Renal cortical epithelial cell (primary cell): ENCODE measurements at regions not wholly inside any gene's neighbourhood (a gene's known extent, or its start where the extent isn't known, plus 50 kb on each side); places are given as distances from the start of the nearest gene placed in this dataset.

Experiments used
- DNase-seq: peaks from one replicate; pipeline ENCODE4 v3.0.0-alpha.2; 2011; ENCODE audit warnings: low read depth

DNA sequence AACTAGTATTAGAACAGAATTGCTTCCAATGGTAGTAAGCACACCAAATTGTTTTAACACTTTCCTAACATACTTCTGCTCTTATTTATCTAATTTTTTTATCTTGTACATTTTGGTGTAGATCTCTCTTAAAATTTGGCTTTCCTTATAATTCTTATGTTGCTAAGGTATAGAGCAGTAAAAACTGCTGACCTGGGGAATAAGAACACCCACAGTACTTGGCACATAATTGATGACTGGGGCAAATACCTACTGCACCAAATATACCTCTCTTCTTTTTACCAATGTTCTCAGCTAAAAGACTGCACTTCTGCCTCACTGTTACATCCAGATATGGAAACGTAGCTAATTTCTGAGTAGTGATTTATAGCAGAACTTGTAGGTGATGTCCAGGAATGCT lies 642.2 kb downstream of the LIG4 start:
- DNase-seq = no peak

DNA sequence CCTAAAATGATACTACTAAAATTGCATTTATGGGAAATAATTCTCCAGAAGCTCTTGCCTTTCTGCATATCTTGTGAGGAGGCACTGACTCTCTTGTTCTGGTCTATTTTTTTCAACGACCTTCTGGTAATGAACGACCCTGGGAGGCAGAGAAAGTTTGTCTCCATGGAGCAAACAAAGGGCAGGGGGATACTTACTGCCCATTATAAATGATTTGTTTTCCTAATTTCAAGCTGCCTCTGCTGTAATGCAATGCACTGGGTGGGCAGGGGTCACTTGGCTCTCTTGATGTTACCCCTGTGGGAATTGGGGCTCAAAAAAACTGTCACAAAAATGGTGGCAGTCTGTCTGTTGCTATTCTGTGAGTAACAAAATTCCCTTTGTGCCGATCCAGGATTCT lies 643.2 kb downstream of the LIG4 start:
- DNase-seq = no peak

DNA sequence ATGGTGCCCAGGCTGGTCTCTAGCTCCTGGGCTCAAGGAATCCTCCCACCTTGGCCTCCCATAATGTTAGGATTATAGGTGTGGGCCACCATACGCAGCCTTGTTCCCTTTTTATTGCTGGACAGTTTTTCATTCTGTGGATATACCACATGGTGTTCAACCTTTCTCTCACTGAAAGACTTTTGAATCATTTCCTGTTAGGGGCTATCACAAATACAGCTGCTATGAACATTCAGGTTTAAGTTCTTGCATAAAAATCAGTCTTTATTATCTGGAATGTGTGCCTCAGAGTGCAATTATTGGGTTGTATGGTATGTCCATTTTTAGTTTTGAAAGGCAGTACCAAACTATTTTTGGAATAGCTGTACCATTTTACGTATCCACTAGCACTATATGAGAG lies 647.2 kb downstream of the LIG4 start:
- DNase-seq = no peak

DNA sequence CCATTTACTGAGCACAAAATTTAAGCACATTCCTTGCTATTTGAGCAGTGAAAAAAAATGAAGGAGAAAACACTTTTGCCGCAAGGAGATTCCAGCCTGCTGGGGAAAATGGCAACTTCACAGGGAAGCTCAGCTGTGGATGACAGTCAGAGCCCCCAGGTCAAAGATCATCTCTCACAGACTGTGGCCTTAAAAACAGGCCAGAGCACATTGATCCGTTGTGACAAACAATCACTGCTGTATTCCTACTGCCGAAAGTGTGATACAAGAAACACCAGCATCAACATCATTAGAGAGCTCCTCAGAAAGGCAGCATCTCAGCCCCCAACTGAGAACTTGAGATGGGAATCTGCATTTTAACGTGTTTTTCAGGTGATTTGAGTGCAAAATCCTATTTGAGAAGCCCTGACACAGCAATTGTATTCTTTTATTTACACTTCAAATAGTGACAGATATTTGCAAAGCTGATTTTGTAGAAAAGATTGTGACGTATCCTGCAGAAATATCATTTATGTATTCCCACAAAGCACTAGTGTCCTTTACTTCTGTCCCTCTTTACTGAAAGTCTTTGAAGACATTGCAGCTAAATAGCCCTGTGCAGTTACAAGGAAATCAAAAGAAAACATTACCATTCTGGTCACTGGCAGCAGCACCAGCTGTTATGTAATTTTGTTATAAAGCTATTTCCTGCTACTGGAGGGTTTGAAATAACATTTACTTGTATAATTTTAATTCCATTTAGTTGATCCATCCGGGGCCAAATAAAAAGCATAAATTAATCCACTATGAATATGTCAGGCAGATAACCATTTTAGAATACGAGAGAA lies 652.0 kb downstream of the LIG4 start:
- DNase-seq = peak; percentile 7

DNA sequence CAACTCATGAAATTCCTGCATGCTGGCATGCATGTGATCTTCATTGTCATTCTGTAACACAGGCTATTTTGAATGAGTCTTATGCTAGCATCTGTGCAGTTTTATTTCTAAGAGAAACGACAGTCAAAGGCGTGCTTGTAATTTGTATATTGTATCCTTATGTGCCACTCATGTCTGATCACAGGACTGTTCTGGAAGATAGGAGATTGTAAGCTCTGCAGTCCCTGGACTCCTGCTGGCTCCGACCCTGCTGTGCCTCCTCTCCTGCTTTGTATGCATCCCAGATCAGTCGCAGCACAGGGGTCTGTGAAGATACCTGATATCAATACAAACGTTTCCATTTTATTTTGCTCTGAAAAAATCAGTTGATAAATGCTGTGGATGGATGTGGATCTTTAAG lies 653.1 kb downstream of the LIG4 start:
- no peak for DNase-seq

DNA sequence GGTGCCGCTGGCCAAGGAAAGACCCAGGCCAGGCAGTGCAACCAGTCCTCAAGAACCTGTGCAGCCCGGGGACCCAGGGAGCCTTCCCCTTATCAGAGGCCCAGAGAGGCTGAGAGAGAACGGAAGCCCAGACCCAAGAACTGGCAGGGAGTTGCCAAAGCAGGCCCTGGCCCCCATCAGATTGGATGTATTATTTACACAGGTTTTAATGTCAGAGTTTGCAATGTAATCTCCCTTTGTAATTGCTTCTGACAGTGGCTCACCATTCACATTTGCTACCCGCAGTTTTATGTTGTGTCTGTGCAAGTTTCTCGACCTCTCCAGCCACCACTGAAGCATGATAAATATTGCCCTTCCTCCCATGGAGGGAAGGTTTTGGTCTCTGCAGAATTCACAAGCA lies 660.9 kb downstream of the LIG4 start:
- no peak for DNase-seq

DNA sequence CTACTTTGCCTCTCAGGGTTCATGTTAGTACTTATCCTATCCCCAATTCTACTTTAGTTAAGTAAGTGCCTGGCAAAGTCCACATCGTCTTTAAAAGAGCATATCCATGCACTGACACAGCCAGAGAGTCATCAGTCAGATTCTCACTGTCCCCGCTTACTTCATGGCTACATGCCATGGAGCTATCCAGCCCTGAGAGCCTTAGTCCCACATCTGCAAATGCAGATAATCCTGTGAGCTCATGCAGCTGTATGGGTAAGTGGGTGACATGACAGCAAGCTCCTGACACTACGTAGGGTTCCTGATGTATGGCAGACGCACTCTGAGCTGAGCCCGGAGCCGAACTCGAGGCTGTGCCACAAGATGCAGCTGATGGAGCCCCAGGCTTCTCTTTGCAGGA lies 661.5 kb downstream of the LIG4 start:
- no peak for DNase-seq

DNA sequence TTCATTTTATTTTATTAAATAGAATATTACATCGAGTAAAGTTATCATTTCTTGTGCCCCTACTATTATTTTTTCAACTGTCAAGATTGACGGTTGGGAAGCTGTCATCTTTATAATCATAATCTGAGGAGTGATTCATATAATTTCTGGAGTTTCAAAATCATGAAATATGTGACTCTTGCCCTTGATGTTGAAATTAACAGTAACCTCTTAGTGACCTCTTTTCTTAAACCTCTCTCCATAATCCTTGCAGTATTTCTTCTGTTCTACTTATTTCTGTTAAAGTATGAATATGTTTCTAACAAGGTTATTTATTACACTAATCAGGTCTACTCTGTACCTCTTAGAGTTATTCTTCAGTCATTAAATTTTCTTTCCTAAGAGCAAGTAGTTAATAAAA lies 663.8 kb downstream of the LIG4 start:
- DNase-seq = no peak

DNA sequence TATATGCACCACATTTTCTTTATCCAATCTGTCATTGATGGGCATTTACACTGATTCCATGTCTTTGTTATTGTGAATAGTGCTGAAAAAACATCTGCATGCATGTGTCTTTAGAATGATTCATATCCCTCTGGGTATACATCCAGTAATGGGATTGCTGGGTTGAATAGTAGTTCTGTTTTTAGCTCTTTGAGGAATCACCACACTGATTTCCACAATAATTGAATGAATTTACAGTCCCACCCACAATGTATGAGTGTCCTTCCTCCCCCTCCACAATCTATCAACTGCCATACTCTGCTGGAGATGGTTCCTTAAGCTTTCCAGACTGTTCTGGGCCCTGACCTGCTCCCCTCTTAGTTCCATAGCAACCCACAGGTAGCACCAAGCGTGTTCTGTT lies 667.0 kb downstream of the LIG4 start:
- no peak for DNase-seq

DNA sequence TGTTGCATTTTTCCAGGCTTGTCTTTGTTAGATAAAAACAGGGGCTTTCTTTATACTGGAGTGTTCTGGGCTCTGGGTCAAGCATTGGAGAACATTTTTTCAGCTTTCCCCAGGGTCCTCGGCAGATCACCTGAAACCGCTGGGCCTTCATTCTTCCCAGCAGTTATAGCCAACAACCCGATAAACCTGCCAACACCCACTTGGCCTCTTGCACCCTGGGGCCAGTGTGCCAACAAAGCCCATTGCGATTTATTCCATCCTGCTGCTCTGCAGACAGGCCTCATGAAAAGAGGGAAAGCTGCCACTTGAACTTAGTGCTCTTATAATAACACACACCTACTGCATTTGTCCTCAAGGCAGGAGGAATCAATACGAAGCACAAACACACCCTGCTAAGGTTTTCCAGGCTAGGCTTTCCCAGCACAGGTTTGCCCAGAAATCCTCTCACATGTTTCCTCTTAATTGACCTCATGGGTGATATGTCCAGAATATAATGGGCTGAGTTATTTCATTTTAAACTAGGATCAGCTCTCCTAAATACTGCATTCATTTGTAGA lies 669.3 kb downstream of the LIG4 start:
- DNase-seq = peak; percentile 28

DNA sequence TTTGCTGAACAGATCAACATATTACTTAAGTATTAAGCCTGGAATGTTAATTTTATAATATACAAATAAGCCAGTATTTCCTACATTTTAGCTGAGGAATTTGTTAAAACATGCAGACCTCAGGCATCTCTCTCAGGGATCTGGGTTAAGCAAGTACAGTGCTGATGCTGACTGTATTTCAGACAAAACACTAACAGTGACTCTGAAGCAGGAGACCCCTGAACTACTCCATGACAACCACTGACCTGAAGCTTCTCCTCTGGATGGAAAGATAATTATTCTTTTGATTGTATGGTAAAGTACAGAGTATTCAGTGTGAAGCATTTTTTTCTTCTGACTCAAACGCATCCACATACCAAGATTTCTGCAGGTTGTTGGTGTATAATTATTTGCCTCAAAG lies 680.8 kb downstream of the LIG4 start:
- DNase-seq = peak; percentile 31

DNA sequence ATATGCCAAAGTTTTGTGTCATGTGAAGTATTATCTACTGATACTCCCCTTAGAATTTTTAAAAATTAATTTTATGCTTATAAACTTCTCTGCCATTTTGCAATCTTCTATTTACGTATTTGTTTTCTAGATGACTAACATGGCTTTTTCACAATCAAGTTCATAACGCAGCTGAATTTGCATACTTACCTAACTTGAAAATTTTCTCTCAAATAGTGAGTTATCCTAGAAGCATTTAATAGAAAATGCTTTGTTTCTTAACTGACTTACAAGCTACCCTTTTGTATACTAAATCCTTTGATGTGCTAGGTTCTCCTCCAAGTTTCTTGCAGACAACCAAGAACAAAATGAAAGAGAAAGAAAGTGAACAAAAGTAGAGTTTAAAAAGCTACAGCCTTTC lies 683.5 kb downstream of the LIG4 start:
- DNase-seq = peak; percentile 7

DNA sequence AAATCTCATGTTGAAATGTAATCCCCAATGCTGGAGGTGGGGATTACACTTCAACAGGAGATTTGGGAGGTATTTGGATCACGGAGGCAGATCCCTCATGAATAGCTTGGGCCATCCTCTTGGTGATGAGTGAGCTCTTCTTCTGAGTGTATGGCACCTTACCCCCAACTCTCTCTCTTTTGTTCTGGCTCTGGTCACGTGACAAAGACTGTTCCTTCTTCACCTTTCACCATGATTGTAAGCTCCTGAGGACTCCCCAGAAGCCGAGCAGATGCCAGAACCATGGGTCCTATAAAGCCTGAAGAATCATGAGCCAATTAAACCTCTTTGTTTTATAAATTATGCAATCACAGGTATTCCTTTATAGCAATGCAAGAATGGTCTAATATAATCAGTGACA lies 684.2 kb downstream of the LIG4 start:
- DNase-seq = no peak

DNA sequence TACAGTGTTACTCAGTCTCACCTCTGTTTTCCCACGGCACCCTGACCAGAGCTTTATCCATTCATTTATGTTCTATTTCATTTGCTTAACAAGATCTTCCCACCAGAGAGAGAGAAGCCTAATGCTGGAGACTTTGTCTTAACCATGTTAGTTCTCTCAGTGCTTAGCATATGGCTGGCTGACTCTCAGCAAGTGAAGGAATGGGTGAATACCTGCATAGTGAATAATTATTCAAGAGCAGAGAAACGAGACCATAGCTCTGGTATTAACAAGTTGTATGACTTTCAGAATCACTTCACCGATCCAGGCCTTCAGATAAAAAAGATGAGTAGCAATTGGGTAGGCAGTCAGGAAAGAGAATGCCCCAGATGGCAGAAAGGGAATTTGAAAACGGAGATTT lies 686.3 kb downstream of the LIG4 start:
- no peak for DNase-seq

DNA sequence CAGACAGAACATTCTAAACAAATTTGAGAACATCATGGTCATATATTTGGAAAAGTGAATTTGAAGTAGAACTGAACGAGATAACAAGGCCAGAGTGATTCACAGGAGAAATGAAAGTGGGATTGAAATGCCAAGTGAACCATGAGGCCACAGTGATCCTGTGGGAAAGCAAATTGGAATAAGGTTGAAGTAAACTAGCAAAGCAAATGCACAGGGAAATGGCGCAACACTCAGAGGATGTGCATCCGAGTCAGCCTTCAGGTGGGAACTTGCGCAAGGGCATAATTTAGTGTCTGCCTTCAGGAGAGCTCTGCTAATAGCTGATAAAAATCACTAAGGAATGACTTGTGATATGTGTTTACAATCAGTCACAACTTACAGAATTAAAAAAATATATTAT lies 696.6 kb downstream of the LIG4 start:
- DNase-seq = peak; percentile 68

DNA sequence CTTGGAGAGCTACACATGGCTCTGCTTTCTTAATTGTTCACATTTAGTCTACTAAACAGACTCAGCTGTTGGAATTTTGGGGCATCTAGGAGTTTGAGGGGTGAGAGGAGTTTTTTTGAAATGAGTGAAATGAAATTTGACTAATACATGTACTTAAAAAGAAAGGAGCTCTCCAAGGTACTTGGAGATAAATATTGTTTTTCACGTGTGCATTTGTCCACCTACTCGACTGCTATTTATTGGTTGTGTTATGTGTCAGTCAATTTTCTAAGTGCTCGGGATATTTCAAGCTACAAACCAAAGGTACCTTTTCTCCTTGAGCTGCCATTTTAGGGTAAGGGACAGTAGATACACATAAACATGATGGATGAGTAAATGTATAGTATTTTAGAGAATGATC lies 697.0 kb downstream of the LIG4 start:
- DNase-seq = peak; percentile 44

DNA sequence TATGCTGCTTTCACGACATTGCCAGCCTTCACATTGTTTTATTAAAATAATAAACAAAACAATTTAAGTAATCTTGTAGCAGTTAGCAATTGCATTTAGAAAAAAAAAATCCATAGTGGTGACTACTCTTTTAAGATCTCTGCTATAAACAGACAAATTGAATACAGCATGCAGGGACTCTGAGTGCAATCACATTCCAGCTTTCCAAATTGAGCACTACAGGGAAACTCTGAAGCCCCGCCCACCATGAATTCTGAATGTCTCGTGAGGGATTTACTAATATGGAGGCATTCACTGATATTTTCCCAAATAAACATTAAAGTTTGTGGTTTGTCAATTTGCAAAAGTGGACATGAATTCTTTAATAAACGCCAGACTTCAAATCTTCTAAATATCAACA lies 698.8 kb downstream of the LIG4 start:
- no peak for DNase-seq

DNA sequence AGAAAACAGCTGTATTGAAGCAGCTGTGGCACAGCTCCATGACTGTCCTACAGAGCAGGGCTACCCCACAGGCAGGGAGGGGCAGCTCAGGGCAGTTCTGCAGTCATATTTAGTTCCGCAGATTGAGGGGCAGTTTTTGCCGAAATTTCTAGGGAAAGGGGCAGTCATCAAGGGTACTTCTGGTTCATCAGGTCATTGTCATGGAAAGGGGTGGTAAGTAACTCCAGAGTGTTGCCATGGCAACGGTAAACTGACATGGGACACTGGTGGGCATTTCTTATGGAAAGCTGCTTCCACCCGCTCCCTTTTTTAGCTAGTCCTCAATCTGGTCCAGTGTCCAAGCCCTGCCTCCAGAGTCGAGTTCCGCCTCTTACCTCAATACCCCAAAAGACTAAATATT lies 702.8 kb downstream of the LIG4 start:
- no peak for DNase-seq

DNA sequence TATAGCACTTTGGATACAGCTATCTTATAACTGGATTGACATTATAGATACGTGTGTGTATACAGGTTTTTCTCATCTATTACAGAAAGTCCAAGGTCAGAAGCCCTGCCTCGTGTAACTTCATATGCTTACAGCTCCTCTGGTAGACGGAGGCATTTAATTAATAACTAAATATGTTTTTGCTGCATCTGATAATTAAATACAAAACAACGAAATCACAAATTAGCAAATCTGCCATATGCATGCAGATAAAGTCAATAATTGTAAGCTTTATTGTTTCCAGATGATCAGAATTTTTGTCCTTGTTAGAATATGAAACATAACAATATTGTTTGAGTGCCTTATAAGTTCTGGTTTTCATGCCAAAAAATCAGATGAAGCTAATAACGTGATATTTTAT lies 717.7 kb downstream of the LIG4 start:
- no peak for DNase-seq

DNA sequence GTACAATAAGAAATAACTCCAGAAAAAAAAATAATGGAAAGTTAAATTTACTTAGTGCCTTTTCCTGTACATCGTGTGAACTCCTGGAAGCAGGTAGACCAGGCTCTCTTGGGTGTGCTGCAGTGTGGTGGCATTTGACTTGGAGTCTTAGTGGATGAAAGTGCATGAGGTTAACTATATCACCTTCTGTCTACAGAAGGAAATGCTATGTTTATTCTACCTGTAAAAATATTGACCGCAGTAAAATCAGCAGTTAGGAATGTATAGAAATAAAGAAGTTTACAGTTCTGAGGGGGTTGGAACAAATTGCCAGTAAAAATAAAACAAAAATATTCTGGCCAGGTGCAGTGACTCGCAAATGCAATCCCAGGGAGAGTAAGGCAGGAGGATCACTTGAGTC lies 722.1 kb downstream of the LIG4 start:
- DNase-seq = no peak

DNA sequence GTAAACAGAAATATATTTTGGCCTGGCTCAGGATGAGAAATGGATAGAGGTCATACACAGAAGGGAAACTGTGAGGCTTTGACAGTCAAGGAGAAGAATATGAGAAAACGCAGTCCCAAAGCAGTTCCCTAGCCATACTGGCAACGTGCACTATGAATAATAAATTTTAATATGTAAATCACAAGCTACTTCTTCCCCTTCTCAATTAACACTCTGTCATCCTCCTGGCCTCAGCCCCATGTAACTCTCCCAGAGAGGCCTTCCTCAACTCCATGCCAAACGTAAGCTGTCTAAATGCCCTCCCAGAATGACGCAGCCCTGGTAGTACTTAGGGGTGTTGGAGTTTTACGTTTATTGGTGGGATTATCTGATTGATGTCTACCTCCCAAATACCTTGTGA lies 732.6 kb downstream of the LIG4 start:
- no peak for DNase-seq

DNA sequence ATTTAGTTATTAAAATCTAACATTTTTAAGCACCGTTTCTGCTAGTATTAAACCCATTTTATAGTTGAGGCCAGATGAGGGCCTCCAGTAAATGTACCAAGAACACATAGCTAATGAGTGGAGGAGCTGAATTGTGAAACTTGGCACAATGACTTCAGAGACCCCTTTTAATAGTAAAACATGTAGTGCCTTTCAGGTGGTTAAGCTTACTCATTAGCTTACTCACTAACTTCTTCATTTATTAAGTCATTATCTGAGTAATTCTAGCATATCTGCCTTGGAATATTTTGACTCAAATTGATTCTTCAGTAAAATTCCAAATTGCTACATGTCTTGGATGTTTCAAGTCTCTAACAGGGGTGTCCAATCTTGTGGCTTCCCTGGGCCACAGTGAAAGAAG lies 735.2 kb downstream of the LIG4 start:
- DNase-seq = peak; percentile 88

DNA sequence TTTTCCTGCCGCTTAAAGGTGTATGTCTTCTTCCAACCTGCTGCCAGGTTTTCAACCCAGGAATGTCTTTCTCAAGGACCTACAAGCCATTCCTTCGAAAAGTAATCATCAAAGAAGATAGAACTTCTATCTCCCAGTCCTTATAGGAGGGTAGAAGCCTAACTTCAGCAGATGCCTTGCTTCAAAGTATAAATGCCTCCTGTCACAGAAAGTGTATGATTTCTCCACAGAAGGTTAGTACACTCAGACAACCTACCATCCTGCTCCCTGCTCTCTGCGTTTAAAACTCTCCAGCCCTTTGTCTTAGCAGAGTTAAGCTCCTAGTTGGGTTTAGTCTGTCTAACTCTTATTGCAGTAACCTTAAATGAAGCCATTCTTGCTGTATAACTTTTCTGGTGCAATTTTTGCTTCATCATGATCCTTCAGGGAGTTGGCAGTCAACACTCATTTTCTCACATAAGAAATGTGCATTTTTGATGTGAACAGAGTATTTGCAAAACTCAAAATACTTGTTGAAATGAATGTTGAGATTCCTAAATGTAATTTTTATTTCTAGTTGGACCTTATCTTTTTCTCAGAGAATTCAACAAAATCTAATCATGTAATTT lies 737.5 kb downstream of the LIG4 start:
- no peak for DNase-seq
